Cardiac muscle cell (in vitro differentiated cells and primary cell): ENCODE measurements at regions not wholly inside any gene's neighbourhood (a gene's known extent, or its start where the extent isn't known, plus 50 kb on each side); places are given as distances from the start of the nearest gene placed in this dataset.
"Not testable (repeated sequence)": the region's sequence is repeated elsewhere in the genome, so short reads cannot be mapped to it uniquely, and the experiment has no call there.

ENCODE experiments used
- DNase-seq, 2 donors: peaks; one replicate each; pipeline versions ENCODE4 v3.0.0 to v3.0.0-alpha.2; 2010 to 2017; ENCODE audit warnings: low read depth in 1 of 2, low spot score in 1 of 2
- H3K27ac ChIP-seq: fragments of 200-600 bp; sonication (generic); 2 replicates; pipeline ENCODE4 v1.5.1; 2016
- H3K27me3 ChIP-seq: fragments of 200-600 bp; sonication (generic); 2 replicates; pipeline ENCODE4 v1.6.0; 2016; ENCODE audit warnings: control low read depth
- H3K36me3 ChIP-seq: fragments of 200-600 bp; sonication (generic); 2 replicates; pipeline ENCODE4 v1.5.1; 2016; ENCODE audit warnings: control low read depth
- H3K4me1 ChIP-seq: fragments of 200-600 bp; sonication (generic); 2 replicates; pipeline ENCODE4 v1.8.1; 2017; ENCODE audit warnings: low read depth, mild to moderate bottlenecking, mixed run types
- H3K4me3 ChIP-seq: fragments of 200-600 bp; sonication (generic); 2 replicates; pipeline ENCODE4 v1.5.1; 2016; ENCODE audit warnings: mild to moderate bottlenecking
- H3K9me3 ChIP-seq: fragments of 200-600 bp; sonication (generic); 2 replicates; pipeline ENCODE4 v1.5.1; 2017; ENCODE audit warnings: low read depth, mild to moderate bottlenecking, control low read depth
- CTCF ChIP-seq: IDR thresholded peaks from 2 replicates; pipeline ENCODE4 v1.5.1; 2012; ENCODE audit warnings: low read depth, mild to moderate bottlenecking, low read length

GRCh38 chr13:99731747-99732146 lies 230.5 kb downstream of the TM9SF2 start:
- no peak for DNase-seq
- no peak for TF ChIP-seq CTCF
- H3K4me1 ChIP-seq: peaks cover 10% of the 10 kb centered on the region

GRCh38 chr13:99730403-99730802 lies 229.1 kb downstream of the TM9SF2 start:
- Histone ChIP-seq H3K4me3 (no peak overlapping the region), H3K9me3 (no peaks in the 10 kb centered on the region), H3K36me3 (no peaks in the 10 kb centered on the region), H3K27ac (no peak overlapping the region), H3K27me3 (no peaks in the 10 kb centered on the region), H3K4me1 (peaks cover 5% of the 10 kb centered on the region)
- no peak for DNase-seq
- no peak for TF ChIP-seq CTCF

More at GRCh38 chr13:99731747-99732146, 230.5 kb downstream of the TM9SF2 start:
- Histone ChIP-seq H3K27ac (no peak overlapping the region), H3K9me3 (no peaks in the 10 kb centered on the region), H3K4me3 (no peak overlapping the region), H3K36me3 (no peaks in the 10 kb centered on the region), H3K27me3 (no peaks in the 10 kb centered on the region)

GRCh38 chr13:99729745-99730144 lies 228.5 kb downstream of the TM9SF2 start:
- Histone ChIP-seq H3K27me3 (no peaks in the 10 kb centered on the region), H3K4me1 (peaks cover 5% of the 10 kb centered on the region), H3K9me3 (no peaks in the 10 kb centered on the region), H3K27ac (no peak overlapping the region), H3K4me3 (no peak overlapping the region), H3K36me3 (no peaks in the 10 kb centered on the region)
- TF ChIP-seq CTCF: no peak
- DNase-seq: no peak

GRCh38 chr13:99727651-99728050 lies 226.4 kb downstream of the TM9SF2 start:
- not testable (repeated sequence) for H3K4me3 ChIP-seq, H3K36me3 ChIP-seq, H3K27ac ChIP-seq, H3K9me3 ChIP-seq, H3K4me1 ChIP-seq, H3K27me3 ChIP-seq, DNase-seq

- TF ChIP-seq CTCF: no peak
- no peaks in the 10 kb centered on the region for H3K36me3 ChIP-seq
- H3K27me3 ChIP-seq: no peaks in the 10 kb centered on the region
- H3K4me3 ChIP-seq: no peak overlapping the region
- no peak for DNase-seq
- no peak overlapping the region for H3K27ac ChIP-seq
- no peaks in the 10 kb centered on the region for H3K9me3 ChIP-seq
- H3K4me1 ChIP-seq: peaks cover 7% of the 10 kb centered on the region
These were observed 225.1 kb downstream of the TM9SF2 start for GRCh38 chr13:99726282-99726894.

- Histone ChIP-seq H3K27me3 (no peaks in the 10 kb centered on the region), H3K4me1 (peaks cover 7% of the 10 kb centered on the region), H3K4me3 (no peak overlapping the region), H3K36me3 (no peaks in the 10 kb centered on the region), H3K27ac (no peak overlapping the region), H3K9me3 (no peaks in the 10 kb centered on the region)
- DNase-seq: no peak
- no peak for TF ChIP-seq CTCF
These were observed 224.4 kb downstream of the TM9SF2 start for GRCh38 chr13:99725644-99726043.
